Smooth muscle cell (in vitro differentiated cells): ENCODE measurements at regions not wholly inside any gene's neighbourhood (a gene's known extent, or its start where the extent isn't known, plus 50 kb on each side); places are given as distances from the start of the nearest gene placed in this dataset.

Experiments
- DNase-seq: peaks from one replicate; lab custom pipeline; 2025; ENCODE audit not compliant: unreplicated experiment; lab: John Stamatoyannopoulos, UW
- H2AFZ ChIP-seq: fragments of 200-600 bp; sonication (generic); 2 replicates; pipeline ENCODE4 v1.6.0; 2016; ENCODE audit warnings: antibody characterized with exemption, low read depth, mild to moderate bottlenecking
- H3F3A ChIP-seq: fragments of 200-600 bp; sonication (generic); 2 replicates; pipeline ENCODE4 v1.6.0; 2017; ENCODE audit warnings: antibody characterized with exemption, low read depth
- H3K27ac ChIP-seq: fragments of 200-600 bp; sonication (generic); 2 replicates; pipeline ENCODE4 v1.5.1; 2016; ENCODE audit warnings: low read depth, mild to moderate bottlenecking
- H3K27me3 ChIP-seq: fragments of 200-600 bp; sonication (generic); 2 replicates; pipeline ENCODE4 v1.6.1; 2016; ENCODE audit warnings: low read depth, mild to moderate bottlenecking
- H3K36me3 ChIP-seq: fragments of 200-600 bp; sonication (generic); 2 replicates; pipeline ENCODE4 v1.5.1; 2016; ENCODE audit warnings: low read depth
- H3K4me1 ChIP-seq: fragments of 200-600 bp; sonication (generic); 2 replicates; pipeline ENCODE4 v1.5.1; 2016; ENCODE audit warnings: low read depth
- H3K4me2 ChIP-seq: fragments of 200-600 bp; sonication (generic); 2 replicates; pipeline ENCODE4 v1.6.0; 2016; ENCODE audit warnings: mild to moderate bottlenecking
- H3K4me3 ChIP-seq: fragments of 200-600 bp; sonication (generic); 2 replicates; pipeline ENCODE4 v1.5.1; 2016; ENCODE audit warnings: mild to moderate bottlenecking
- H3K79me2 ChIP-seq: fragments of 200-600 bp; sonication (generic); 2 replicates; pipeline ENCODE4 v1.6.0; 2016; ENCODE audit warnings: low read depth, mild to moderate bottlenecking
- H3K9ac ChIP-seq: fragments of 200-600 bp; sonication (generic); 2 replicates; pipeline ENCODE4 v1.6.0; 2016; ENCODE audit warnings: low read depth
- H3K9me3 ChIP-seq: fragments of 200-600 bp; sonication (generic); replicated peaks from 2 replicates; pipeline ENCODE4 v1.5.1; 2016; ENCODE audit warnings: low read depth
- H4K20me1 ChIP-seq: fragments of 200-600 bp; sonication (generic); 2 replicates; pipeline ENCODE4 v1.6.0; 2016; ENCODE audit warnings: low read depth
- CTCF ChIP-seq: fragments of 200-600 bp; sonication (generic); IDR thresholded peaks from 2 replicates; pipeline ENCODE4 v1.5.1; 2017; ENCODE audit warnings: borderline replicate concordance, mild to moderate bottlenecking, antibody characterized with exemption; ENCODE audit not compliant: insufficient read depth, poor library complexity, severe bottlenecking
- WGBS: methylation state at CpG from one replicate; pipeline ENCODE4 v1.1.7; 2016; ENCODE audit warnings: low lambda C conversion rate; 5-methylcytosine and 5-hydroxymethylcytosine counted together

- Histone ChIP-seq H3K9ac (no peak overlapping the region), H3K4me1 (no peaks in the 10 kb centered on the region), H3K36me3 (no peaks in the 10 kb centered on the region), H3K27ac (no peak overlapping the region), H3K4me2 (no peak overlapping the region), H3K79me2 (no peaks in the 10 kb centered on the region), H3K27me3 (no peaks in the 10 kb centered on the region), H4K20me1 (no peaks in the 10 kb centered on the region), H2AFZ (no peak overlapping the region), H3K4me3 (no peak overlapping the region), H3F3A (no peaks in the 10 kb centered on the region), H3K9me3 (no peaks in the 10 kb centered on the region)
- DNase-seq: no peak
- no peak for TF ChIP-seq CTCF
- 79% methylated on average over 7 of the region's 7 CpGs for WGBS
Measured at GRCh38 chr19:13639342-13639929, 124.9 kb upstream of the MRI1 start.

DNA sequence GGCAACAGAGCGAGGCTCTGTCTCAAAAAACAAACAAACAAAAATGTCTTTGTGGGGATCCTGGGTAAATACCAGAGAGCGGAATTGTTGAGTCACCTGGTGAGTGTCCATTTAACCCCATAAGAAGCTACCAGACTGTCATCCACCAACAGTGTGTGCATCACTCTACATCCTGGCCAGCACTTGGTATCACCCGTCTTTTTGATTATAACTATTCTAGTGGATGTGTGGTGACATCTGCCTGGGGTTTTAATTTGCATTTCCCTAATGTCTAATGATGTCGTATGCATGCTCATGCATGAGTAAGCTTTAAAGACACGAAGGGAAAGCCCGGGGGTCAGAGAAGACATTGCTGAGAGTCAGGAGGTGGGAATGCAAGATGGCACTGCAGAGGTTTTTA lies 126.7 kb upstream of the MRI1 start:
- Histone ChIP-seq H3K36me3 (no peaks in the 10 kb centered on the region), H3K9ac (no peak overlapping the region), H3K27me3 (no peaks in the 10 kb centered on the region), H3K4me2 (no peak overlapping the region), H3K27ac (no peak overlapping the region), H3K79me2 (no peaks in the 10 kb centered on the region), H2AFZ (no peak overlapping the region), H3K9me3 (no peaks in the 10 kb centered on the region), H3K4me3 (no peak overlapping the region), H3K4me1 (no peaks in the 10 kb centered on the region), H3F3A (no peaks in the 10 kb centered on the region), H4K20me1 (no peaks in the 10 kb centered on the region)
- no peak for TF ChIP-seq CTCF
- WGBS: 81% methylated on average over 6 of the region's 6 CpGs
- DNase-seq: no peak

- H3K79me2 ChIP-seq: no peaks in the 10 kb centered on the region
- no peak for TF ChIP-seq CTCF
- no peaks in the 10 kb centered on the region for H3K27me3 ChIP-seq
- no peaks in the 10 kb centered on the region for H3K9me3 ChIP-seq
- no peaks in the 10 kb centered on the region for H3K36me3 ChIP-seq
- H4K20me1 ChIP-seq: no peaks in the 10 kb centered on the region
- WGBS: 77% methylated on average over 6 of the region's 6 CpGs
- no peaks in the 10 kb centered on the region for H3F3A ChIP-seq
- no peak overlapping the region for H3K4me2 ChIP-seq
- no peak overlapping the region for H3K9ac ChIP-seq
- DNase-seq: no peak
- no peaks in the 10 kb centered on the region for H3K4me1 ChIP-seq
- H2AFZ ChIP-seq: no peak overlapping the region
- no peak overlapping the region for H3K27ac ChIP-seq
- H3K4me3 ChIP-seq: no peak overlapping the region
Measured at GRCh38 chr19:13634658-13635057, 128.4 kb upstream of the CACNA1A start.

DNA sequence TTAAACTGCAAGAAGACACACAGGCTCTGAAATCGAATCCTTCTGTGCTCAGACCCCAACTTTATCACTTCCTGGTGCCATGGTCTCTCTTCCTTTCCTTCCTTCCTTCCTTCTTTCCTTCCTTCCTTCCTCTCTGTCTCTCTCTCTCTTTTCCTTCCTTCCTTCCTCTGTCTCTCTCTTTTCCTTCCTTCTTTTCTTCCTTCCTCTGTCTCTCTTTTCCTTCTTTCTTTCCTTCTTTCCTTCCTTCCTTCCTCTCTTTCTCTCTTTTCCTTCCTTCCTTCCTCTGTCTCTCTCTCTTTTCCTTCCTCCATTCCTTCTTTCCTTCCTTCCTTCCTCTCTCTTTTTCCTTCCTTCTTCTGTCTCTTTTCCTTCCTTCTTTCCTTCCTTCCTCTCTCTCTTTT lies 127.2 kb upstream of the CACNA1A start:
- H3K4me2 ChIP-seq: no peak overlapping the region
- WGBS: 85% methylated on average over 1 of the region's 1 CpG
- TF ChIP-seq CTCF: no peak

More for the DNA sequence above, 127.2 kb upstream of the CACNA1A start:
- no peaks in the 10 kb centered on the region for H3K79me2 ChIP-seq
- no peaks in the 10 kb centered on the region for H4K20me1 ChIP-seq
- no peaks in the 10 kb centered on the region for H3K36me3 ChIP-seq
- no peak overlapping the region for H3K4me3 ChIP-seq
- H3K9me3 ChIP-seq: no peaks in the 10 kb centered on the region
- no peaks in the 10 kb centered on the region for H3K27me3 ChIP-seq
- H3F3A ChIP-seq: no peaks in the 10 kb centered on the region
- H3K27ac ChIP-seq: no peak overlapping the region
- H3K4me1 ChIP-seq: no peaks in the 10 kb centered on the region
- H2AFZ ChIP-seq: no peak overlapping the region
- DNase-seq: no peak
- H3K9ac ChIP-seq: no peak overlapping the region
